ENCODE measurements at regions not wholly inside any gene's neighbourhood (a gene's known extent, or its start where the extent isn't known, plus 50 kb on each side); places are given as distances from the start of the nearest gene placed in this dataset.

- no peak for DNase-seq
- Mint-ChIP-seq H3K27ac (no peak overlapping the region), H3K4me3 (no peak overlapping the region), H3K4me1 (no peaks in the 10 kb centered on the region), H3K27me3 (no peaks in the 10 kb centered on the region), H3K9me3 (no peaks in the 10 kb centered on the region), H3K36me3 (no peaks in the 10 kb centered on the region)
- POLR2A ChIA-PET, result no interaction called here
- ATAC-seq (ENCODE audit: low read depth), result no peak
Observed at GRCh38 chr12:24460099-24460498, 488.8 kb downstream of the BCAT1 start.

GRCh38 chr12:24455811-24456210 lies 493.1 kb downstream of the BCAT1 start:
- Mint-ChIP-seq H3K4me1 (no peaks in the 10 kb centered on the region), H3K9me3 (no peaks in the 10 kb centered on the region), H3K4me3 (no peak overlapping the region), H3K27ac (no peak overlapping the region), H3K27me3 (no peaks in the 10 kb centered on the region), H3K36me3 (no peaks in the 10 kb centered on the region)
- POLR2A ChIA-PET, result no interaction called here
- ATAC-seq (ENCODE audit: low read depth), result no peak
- no peak for DNase-seq

- H3K36me3 Mint-ChIP-seq, result no peaks in the 10 kb centered on the region
- H3K9me3 Mint-ChIP-seq, result no peaks in the 10 kb centered on the region
Observed at GRCh38 chr12:24447678-24448077, 498.2 kb upstream of the SOX5 start.

GRCh38 chr12:24446287-24446686 lies 496.8 kb upstream of the SOX5 start:
- no peak overlapping the region for H3K4me3 Mint-ChIP-seq

More at GRCh38 chr12:24447678-24448077, 498.2 kb upstream of the SOX5 start:
- POLR2A ChIA-PET, result no interaction called here
- Mint-ChIP-seq H3K27me3 (no peaks in the 10 kb centered on the region), H3K4me3 (no peak overlapping the region), H3K4me1 (no peaks in the 10 kb centered on the region), H3K27ac (no peak overlapping the region)
- ATAC-seq (ENCODE audit: low read depth) (no peak), DNase-seq (no peak)

GRCh38 chr12:24444634-24445033 lies 495.2 kb upstream of the SOX5 start:
- POLR2A ChIA-PET, result no interaction called here
- DNase-seq, result no peak
- no peaks in the 10 kb centered on the region for H3K36me3 Mint-ChIP-seq
- H3K27me3 Mint-ChIP-seq, result no peaks in the 10 kb centered on the region
- H3K27ac Mint-ChIP-seq, result no peak overlapping the region
- no peaks in the 10 kb centered on the region for H3K4me1 Mint-ChIP-seq
- no peak for ATAC-seq (ENCODE audit: low read depth)
- H3K9me3 Mint-ChIP-seq, result no peaks in the 10 kb centered on the region
- H3K4me3 Mint-ChIP-seq, result no peak overlapping the region

More at GRCh38 chr12:24446287-24446686, 496.8 kb upstream of the SOX5 start:
- Mint-ChIP-seq H3K4me1 (no peaks in the 10 kb centered on the region), H3K27me3 (no peaks in the 10 kb centered on the region), H3K27ac (no peak overlapping the region), H3K9me3 (no peaks in the 10 kb centered on the region), H3K36me3 (no peaks in the 10 kb centered on the region)
- ATAC-seq (ENCODE audit: low read depth) (no peak), DNase-seq (no peak)
- POLR2A ChIA-PET, result no interaction called here

GRCh38 chr12:24441458-24441857 lies 492.0 kb upstream of the SOX5 start:
- POLR2A ChIA-PET, result no interaction called here
- no peak for DNase-seq
- no peak overlapping the region for H3K4me3 Mint-ChIP-seq
- peaks cover 1% of the 10 kb centered on the region for H3K9me3 Mint-ChIP-seq
- no peaks in the 10 kb centered on the region for H3K4me1 Mint-ChIP-seq
- H3K27ac Mint-ChIP-seq, result no peak overlapping the region
- no peaks in the 10 kb centered on the region for H3K36me3 Mint-ChIP-seq
- ATAC-seq (ENCODE audit: low read depth), result no peak
- H3K27me3 Mint-ChIP-seq, result no peaks in the 10 kb centered on the region

GRCh38 chr12:24436667-24437066 lies 487.2 kb upstream of the SOX5 start:
- POLR2A ChIA-PET, result no interaction called here
- no peaks in the 10 kb centered on the region for H3K36me3 Mint-ChIP-seq
- no peaks in the 10 kb centered on the region for H3K4me1 Mint-ChIP-seq
- peaks cover 5% of the 10 kb centered on the region for H3K9me3 Mint-ChIP-seq
- ATAC-seq (ENCODE audit: low read depth) (no peak), DNase-seq (no peak)
- H3K4me3 Mint-ChIP-seq, result no peak overlapping the region
- H3K27me3 Mint-ChIP-seq, result no peaks in the 10 kb centered on the region
- H3K27ac Mint-ChIP-seq, result no peak overlapping the region

- no peak overlapping the region for H3K27ac Mint-ChIP-seq
- no peaks in the 10 kb centered on the region for H3K4me1 Mint-ChIP-seq
- H3K4me3 Mint-ChIP-seq, result no peak overlapping the region
- no peak for DNase-seq
- no peaks in the 10 kb centered on the region for H3K27me3 Mint-ChIP-seq
- H3K9me3 Mint-ChIP-seq, result peaks cover 4% of the 10 kb centered on the region
- no peak for ATAC-seq (ENCODE audit: low read depth)
- no peaks in the 10 kb centered on the region for H3K36me3 Mint-ChIP-seq
- POLR2A ChIA-PET, result no interaction called here
Observed at GRCh38 chr12:24431872-24432271, 482.4 kb upstream of the SOX5 start.

GRCh38 chr12:24427776-24428175 lies 478.3 kb upstream of the SOX5 start:
- ATAC-seq (ENCODE audit: low read depth) (no peak), DNase-seq (no peak)
- H3K36me3 Mint-ChIP-seq, result no peaks in the 10 kb centered on the region
- H3K27me3 Mint-ChIP-seq, result peaks cover 2% of the 10 kb centered on the region
- peaks cover 4% of the 10 kb centered on the region for H3K4me1 Mint-ChIP-seq
- POLR2A ChIA-PET, result no interaction called here
- H3K4me3 Mint-ChIP-seq, result no peak overlapping the region
- H3K27ac Mint-ChIP-seq, result no peak overlapping the region
- H3K9me3 Mint-ChIP-seq, result no peaks in the 10 kb centered on the region

GRCh38 chr12:24425601-24425970 lies 476.1 kb upstream of the SOX5 start:
- H3K4me1 Mint-ChIP-seq, result peaks cover 4% of the 10 kb centered on the region
- no peak for ATAC-seq (ENCODE audit: low read depth)
- no peak for DNase-seq
- POLR2A ChIA-PET, result no interaction called here
- H3K9me3 Mint-ChIP-seq, result no peaks in the 10 kb centered on the region
- H3K4me3 Mint-ChIP-seq, result no peak overlapping the region
- no peak overlapping the region for H3K27ac Mint-ChIP-seq
- H3K36me3 Mint-ChIP-seq, result no peaks in the 10 kb centered on the region
- peaks cover 2% of the 10 kb centered on the region for H3K27me3 Mint-ChIP-seq

- no peak for ATAC-seq (ENCODE audit: low read depth)
- no peak for DNase-seq
- POLR2A ChIA-PET, result no interaction called here
Observed at GRCh38 chr12:24424889-24425600, 475.6 kb upstream of the SOX5 start.

GRCh38 chr12:24424376-24424775 lies 474.9 kb upstream of the SOX5 start:
- Mint-ChIP-seq H3K4me3 (no peak overlapping the region), H3K36me3 (no peaks in the 10 kb centered on the region), H3K9me3 (no peaks in the 10 kb centered on the region), H3K27me3 (peaks cover 2% of the 10 kb centered on the region), H3K27ac (no peak overlapping the region), H3K4me1 (peaks cover 4% of the 10 kb centered on the region)
- ATAC-seq (ENCODE audit: low read depth) (no peak), DNase-seq (no peak)
- POLR2A ChIA-PET, result no interaction called here

More at GRCh38 chr12:24424889-24425600, 475.6 kb upstream of the SOX5 start:
- Mint-ChIP-seq H3K27me3 (peaks cover 2% of the 10 kb centered on the region), H3K4me1 (peaks cover 4% of the 10 kb centered on the region), H3K36me3 (no peaks in the 10 kb centered on the region), H3K9me3 (no peaks in the 10 kb centered on the region), H3K27ac (no peak overlapping the region), H3K4me3 (no peak overlapping the region)

- H3K27ac Mint-ChIP-seq, result no peak overlapping the region
- no peak overlapping the region for H3K4me3 Mint-ChIP-seq
- H3K9me3 Mint-ChIP-seq, result no peaks in the 10 kb centered on the region
- ATAC-seq (ENCODE audit: low read depth), result no peak
- peaks cover 4% of the 10 kb centered on the region for H3K4me1 Mint-ChIP-seq
- H3K36me3 Mint-ChIP-seq, result no peaks in the 10 kb centered on the region
- DNase-seq, result no peak
- H3K27me3 Mint-ChIP-seq, result peaks cover 2% of the 10 kb centered on the region
- POLR2A ChIA-PET, result no interaction called here
Observed at GRCh38 chr12:24423611-24424010, 474.1 kb upstream of the SOX5 start.

GRCh38 chr12:24421759-24422158 lies 472.3 kb upstream of the SOX5 start:
- DNase-seq, result no peak
- Mint-ChIP-seq H3K27me3 (peaks cover 2% of the 10 kb centered on the region), H3K4me1 (peaks cover 4% of the 10 kb centered on the region), H3K36me3 (no peaks in the 10 kb centered on the region), H3K27ac (no peak overlapping the region), H3K9me3 (no peaks in the 10 kb centered on the region), H3K4me3 (no peak overlapping the region)
- POLR2A ChIA-PET, result no interaction called here
- no peak for ATAC-seq (ENCODE audit: low read depth)

GRCh38 chr12:24418157-24418556 lies 468.7 kb upstream of the SOX5 start:
- Mint-ChIP-seq H3K9me3 (no peaks in the 10 kb centered on the region), H3K27me3 (peaks cover 1% of the 10 kb centered on the region), H3K4me1 (no peaks in the 10 kb centered on the region), H3K36me3 (no peaks in the 10 kb centered on the region), H3K27ac (no peak overlapping the region), H3K4me3 (no peak overlapping the region)
- DNase-seq, result no peak
- no peak for ATAC-seq (ENCODE audit: low read depth)
- POLR2A ChIA-PET, result no interaction called here
